ENCODE measurements at regions not wholly inside any gene's neighbourhood (a gene's known extent, or its start where the extent isn't known, plus 50 kb on each side); places are given as distances from the start of the nearest gene placed in this dataset.

GRCh38 chr3:117618462-117618861 is 908.9 kb downstream of the TUSC7 start:
- no peaks in the 10 kb centered on the region for H3K9me3 ChIP-seq
- no peak for DNase-seq
- H3K4me3 ChIP-seq: no peak overlapping the region
- no peaks in the 10 kb centered on the region for H3K36me3 ChIP-seq
- TF ChIP-seq CTCF (IDR thresholded peaks at IDR 0.05) (no peak), POLR2A (IDR thresholded peaks at IDR 0.05) (no peak)
- H3K27me3 ChIP-seq: no peaks in the 10 kb centered on the region
- H3K4me1 ChIP-seq: no peaks in the 10 kb centered on the region
- H3K27ac ChIP-seq: no peak overlapping the region

GRCh38 chr3:117619805-117620204 is 910.2 kb downstream of the TUSC7 start:
- Histone ChIP-seq H3K9me3 (no peaks in the 10 kb centered on the region), H3K4me1 (no peaks in the 10 kb centered on the region), H3K36me3 (no peaks in the 10 kb centered on the region), H3K4me3 (no peak overlapping the region), H3K27me3 (no peaks in the 10 kb centered on the region), H3K27ac (no peak overlapping the region)
- DNase-seq: no peak
- TF ChIP-seq POLR2A (IDR thresholded peaks at IDR 0.05): no peak
- no peak for TF ChIP-seq CTCF (IDR thresholded peaks at IDR 0.05)

- no peaks in the 10 kb centered on the region for H3K9me3 ChIP-seq
- H3K4me3 ChIP-seq: no peak overlapping the region
- TF ChIP-seq POLR2A (IDR thresholded peaks at IDR 0.05) (no peak), CTCF (IDR thresholded peaks at IDR 0.05) (no peak)
- no peaks in the 10 kb centered on the region for H3K4me1 ChIP-seq
- DNase-seq: no peak
- no peak overlapping the region for H3K27ac ChIP-seq
- no peaks in the 10 kb centered on the region for H3K36me3 ChIP-seq
- H3K27me3 ChIP-seq: no peaks in the 10 kb centered on the region
Measured at GRCh38 chr3:117622171-117622841, 912.7 kb downstream of the TUSC7 start.

GRCh38 chr3:117624424-117624823 is 914.8 kb downstream of the TUSC7 start:
- TF ChIP-seq POLR2A (IDR thresholded peaks at IDR 0.05) (no peak), CTCF (IDR thresholded peaks at IDR 0.05) (no peak)
- no peak for DNase-seq
- no peak overlapping the region for H3K27ac ChIP-seq

GRCh38 chr3:117625174-117625573 is 915.6 kb downstream of the TUSC7 start:
- no peak overlapping the region for H3K27ac ChIP-seq
- no peak for TF ChIP-seq POLR2A (IDR thresholded peaks at IDR 0.05)
- TF ChIP-seq CTCF (IDR thresholded peaks at IDR 0.05): no peak
- no peak for DNase-seq
- H3K27me3 ChIP-seq: no peaks in the 10 kb centered on the region
- H3K36me3 ChIP-seq: no peaks in the 10 kb centered on the region
- H3K4me1 ChIP-seq: no peaks in the 10 kb centered on the region
- no peak overlapping the region for H3K4me3 ChIP-seq
- H3K9me3 ChIP-seq: no peaks in the 10 kb centered on the region

More at GRCh38 chr3:117624424-117624823, 914.8 kb downstream of the TUSC7 start:
- H3K9me3 ChIP-seq: no peaks in the 10 kb centered on the region
- no peaks in the 10 kb centered on the region for H3K27me3 ChIP-seq
- H3K4me3 ChIP-seq: no peak overlapping the region
- no peaks in the 10 kb centered on the region for H3K36me3 ChIP-seq
- no peaks in the 10 kb centered on the region for H3K4me1 ChIP-seq

GRCh38 chr3:117626577-117626976 is 917.0 kb downstream of the TUSC7 start:
- DNase-seq: no peak
- no peaks in the 10 kb centered on the region for H3K4me1 ChIP-seq
- H3K9me3 ChIP-seq: no peaks in the 10 kb centered on the region
- H3K27me3 ChIP-seq: no peaks in the 10 kb centered on the region
- H3K4me3 ChIP-seq: no peak overlapping the region
- TF ChIP-seq POLR2A (IDR thresholded peaks at IDR 0.05) (no peak), CTCF (IDR thresholded peaks at IDR 0.05) (no peak)
- H3K36me3 ChIP-seq: no peaks in the 10 kb centered on the region
- H3K27ac ChIP-seq: no peak overlapping the region

All from Peyer's patch (tissue), 4 donors.